K562 (cell line): ENCODE measurements at regions not wholly inside any gene's neighbourhood (a gene's known extent, or its start where the extent isn't known, plus 50 kb on each side); places are given as distances from the start of the nearest gene placed in this dataset.

Experiments used
- ATAC-seq: fragments of 200-7000 bp; cut with Tn5 transposase; 3 replicates; pipeline ENCODE4 v1.9.1; 2020; ENCODE audit warnings: moderate library complexity
- BruUV-seq: library from RNA; stranded (reverse); fragments of 400-500 nt; replicated peaks from 2 replicates; lab custom pipeline; 2021; lab: Mats Ljungman, UMichigan
- CTCF ChIA-PET: fragments of 300-600 bp; formaldehyde crosslinking; extraction: SDS; loops from one replicate; lab custom pipeline; 2021; ENCODE audit warnings: low intra/inter-chr PET ratio; lab: Yijun Ruan, JAX
- POLR2A ChIA-PET: fragments of 300-600, 350-650 bp; sonication (Branson Sonifier 250); formaldehyde crosslinking; extraction: SDS; loops from one replicate; lab custom pipeline; 2021; ENCODE audit warnings: antibody characterized with exemption, inconsistent platforms; lab: Yijun Ruan, JAX
- DNase-seq, 4 experiments: peaks; one replicate each; pipeline versions ENCODE4 v3.0.0 to v3.0.0-alpha.2; 2011 to 2018; ENCODE audit warnings: low spot score in 3 of 4, mixed read lengths in 3 of 4; ENCODE audit errors: extremely low read depth in 1 of 4
- FAIRE-seq: peaks from 2 replicates; lab custom pipeline; 2011; peaks lifted over from hg19 to GRCh38; lab: Jason Lieb, UNC
- H2AFZ ChIP-seq: 2 replicates; pipeline ENCODE4 v1.6.0; 2011; ENCODE audit warnings: low read depth, low read length, control low read depth, inconsistent platforms
- H3K27ac ChIP-seq: fragments of 200-600 bp; 3 replicates; pipeline ENCODE4 v1.8.0; 2011; ENCODE audit warnings: low read depth, mild to moderate bottlenecking, control low read depth, inconsistent platforms, low read length, moderate library complexity, mixed read lengths; ENCODE audit errors: extremely low read depth
- H3K27me3 ChIP-seq, 2 experiments: fragments of 300-600 bp in 1 of 2; 2 replicates in 1 of 2; 3 replicates in 1 of 2; pipeline versions ENCODE4 v1.6.0 to v1.8.0; 2011; ENCODE audit warnings: inconsistent platforms in 2 of 2, low read length in 2 of 2, mild to moderate bottlenecking in 1 of 2, mixed read lengths in 1 of 2, moderate library complexity in 1 of 2; ENCODE audit not compliant: control insufficient read depth in 2 of 2, insufficient read depth in 2 of 2
- H3K36me3 ChIP-seq: fragments of 300-600 bp; 3 replicates; pipeline ENCODE4 v1.8.0; 2011; ENCODE audit warnings: mild to moderate bottlenecking, low read length, inconsistent platforms; ENCODE audit not compliant: control insufficient read depth, insufficient read depth
- H3K4me1 ChIP-seq, 2 experiments: fragments of 200-600 bp in 1 of 2; replicated peaks in 1 of 2; 2 replicates in 1 of 2; 3 replicates in 1 of 2; pipeline versions ENCODE4 v1.5.1 to v1.8.0; 2011; ENCODE audit warnings: inconsistent platforms in 2 of 2, low read length in 2 of 2, mild to moderate bottlenecking in 1 of 2, mixed read lengths in 1 of 2, moderate library complexity in 1 of 2; ENCODE audit not compliant: control insufficient read depth in 2 of 2, insufficient read depth in 2 of 2
- H3K4me2 ChIP-seq: 2 replicates; pipeline ENCODE4 v1.6.1; 2011; ENCODE audit warnings: low read length, control low read depth, inconsistent platforms, mixed read lengths; ENCODE audit not compliant: insufficient read depth
- H3K4me3 ChIP-seq: fragments of 200-600 bp; sonication (generic), shearing (Covaris generic); 2 replicates; pipeline ENCODE4 v1.5.1; 2016; ENCODE audit warnings: control low read depth, inconsistent platforms
- H3K79me2 ChIP-seq: fragments of 200-600 bp; 3 replicates; pipeline ENCODE4 v1.8.0; 2011; ENCODE audit warnings: low read length, inconsistent platforms; ENCODE audit not compliant: control insufficient read depth, insufficient read depth
- H3K9ac ChIP-seq, 2 experiments: 2 replicates each; pipeline versions ENCODE4 v1.6.0 to v1.6.1; 2011; ENCODE audit warnings: low read depth in 2 of 2, low read length in 2 of 2, control low read depth in 1 of 2, inconsistent platforms in 1 of 2, mild to moderate bottlenecking in 1 of 2, mixed read lengths in 1 of 2; ENCODE audit not compliant: insufficient read depth in 1 of 2
- H3K9me1 ChIP-seq: one replicate; pipeline ENCODE4 v1.6.0; 2011; ENCODE audit warnings: inconsistent platforms, mild to moderate bottlenecking, low read length, moderate library complexity; ENCODE audit not compliant: control insufficient read depth, insufficient read depth
- H3K9me3 ChIP-seq: replicated peaks from 2 replicates; pipeline ENCODE4 v1.5.1; 2011; ENCODE audit warnings: low read depth, low read length, inconsistent platforms; ENCODE audit not compliant: control insufficient read depth, insufficient read depth
- H4K20me1 ChIP-seq: replicated peaks from 2 replicates; pipeline ENCODE4 v1.6.1; 2011; ENCODE audit warnings: low read length, inconsistent platforms, mixed read lengths; ENCODE audit not compliant: control insufficient read depth, insufficient read depth
- CCAR2 ChIP-seq: fragments of 200-400 bp; formaldehyde crosslinking; IDR thresholded peaks from 2 replicates; pipeline ENCODE4 v1.6.1; 2017; ENCODE audit warnings: mild to moderate bottlenecking, low read depth, low read length
- CREBBP ChIP-seq: IDR thresholded peaks from one replicate; pipeline ENCODE4 v1.6.1; 2012; ENCODE audit warnings: low read depth, mild to moderate bottlenecking, control low read depth, inconsistent platforms, low read length
- KDM1A ChIP-seq, 2 experiments: fragments of 450-650 bp; IDR thresholded peaks; 2 replicates each; pipeline ENCODE4 v1.6.1; 2016; ENCODE audit warnings: mild to moderate bottlenecking in 2 of 2
- RUNX1 ChIP-seq: sonication (generic); IDR thresholded peaks from 2 replicates; pipeline ENCODE4 v1.6.1; 2016; ENCODE audit warnings: antibody characterized with exemption, low read depth
- SNRNP70 ChIP-seq: fragments of 200-400 bp; formaldehyde crosslinking; optimal IDR thresholded peaks from 2 replicates; pipeline ENCODE3; 2017; ENCODE audit warnings: low read depth, low read length
- TRIM28 ChIP-seq: fragments of 450-650 bp; IDR thresholded peaks from 2 replicates; pipeline ENCODE4 v1.6.1; 2017
- ZNF263 ChIP-seq: sonication (generic); formaldehyde crosslinking; IDR thresholded peaks from 2 replicates; pipeline ENCODE4 v1.8.0; 2022; ENCODE audit warnings: mild to moderate bottlenecking, missing genetic modification reagents, borderline replicate concordance
- ZNF445 ChIP-seq: fragments of 250-450 bp; sonication (Bioruptor Pico); IDR thresholded peaks from 2 replicates; pipeline ENCODE4 v1.4.0; 2020; ENCODE audit warnings: low read depth, mild to moderate bottlenecking, moderate library complexity
- WGBS: fragments of 100-300 bp; shearing (Covaris generic); methylation state at CpG from one replicate; pipeline ENCODE4 v1.1.6; 2016; ENCODE audit warnings: low coverage, mixed read lengths; ENCODE audit not compliant: insufficient coverage; ENCODE audit errors: missing lambda C conversion rate; 5-methylcytosine and 5-hydroxymethylcytosine counted together
- in situ Hi-C: fragments of 300-500 bp; cut with MboI; formaldehyde crosslinking; loops from 4 replicates; pipeline ENCODE4 v1.15.0; 2018; ENCODE audit warnings: inconsistent platforms, mixed read lengths
- intact Hi-C: fragments of 100-400 bp; cut with micrococcal nuclease; formaldehyde crosslinking; loops from 2 replicates; pipeline ENCODE4 v1.14.2; 2022
- TF ChIP-seq, protein P1 (sequence below): sonication (generic); formaldehyde crosslinking; IDR thresholded peaks from 2 replicates; pipeline ENCODE4 v1.8.0; 2023; ENCODE audit warnings: mild to moderate bottlenecking, missing genetic modification reagents

DNA sequence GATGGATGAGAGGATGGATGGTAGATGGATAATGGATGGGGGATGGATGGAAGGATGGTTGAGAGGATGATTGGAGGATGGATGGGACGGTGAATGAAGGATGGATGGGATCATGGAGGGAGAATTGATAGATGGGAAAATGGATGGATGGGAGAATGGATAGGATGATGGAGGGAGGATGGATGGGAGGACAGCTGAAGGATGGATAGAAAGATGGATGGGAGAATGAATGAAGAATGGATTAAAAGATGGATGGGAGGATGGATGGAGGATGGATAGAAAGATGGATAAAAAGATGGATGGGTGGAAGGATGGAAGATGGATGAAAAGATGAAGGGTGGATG is 218.3 kb upstream of the IER5L start:
- DNase-seq (no peak), FAIRE-seq (no peak), ATAC-seq (no peak)
- CTCF ChIA-PET = no interaction called here
- no peak overlapping the region for H3K4me3 ChIP-seq
- peak; percentile 82 for TF ChIP-seq ZNF263 (CRISPR knock-in tag)
- TF ChIP-seq ZNF445 (CRISPR knock-in tag) = no peak
- no peak for TF ChIP-seq TRIM28
- no peak for TF ChIP-seq SNRNP70
- TF ChIP-seq CCAR2 = no peak
- TF ChIP-seq RUNX1 = no peak
- TF ChIP-seq, protein P1, sequence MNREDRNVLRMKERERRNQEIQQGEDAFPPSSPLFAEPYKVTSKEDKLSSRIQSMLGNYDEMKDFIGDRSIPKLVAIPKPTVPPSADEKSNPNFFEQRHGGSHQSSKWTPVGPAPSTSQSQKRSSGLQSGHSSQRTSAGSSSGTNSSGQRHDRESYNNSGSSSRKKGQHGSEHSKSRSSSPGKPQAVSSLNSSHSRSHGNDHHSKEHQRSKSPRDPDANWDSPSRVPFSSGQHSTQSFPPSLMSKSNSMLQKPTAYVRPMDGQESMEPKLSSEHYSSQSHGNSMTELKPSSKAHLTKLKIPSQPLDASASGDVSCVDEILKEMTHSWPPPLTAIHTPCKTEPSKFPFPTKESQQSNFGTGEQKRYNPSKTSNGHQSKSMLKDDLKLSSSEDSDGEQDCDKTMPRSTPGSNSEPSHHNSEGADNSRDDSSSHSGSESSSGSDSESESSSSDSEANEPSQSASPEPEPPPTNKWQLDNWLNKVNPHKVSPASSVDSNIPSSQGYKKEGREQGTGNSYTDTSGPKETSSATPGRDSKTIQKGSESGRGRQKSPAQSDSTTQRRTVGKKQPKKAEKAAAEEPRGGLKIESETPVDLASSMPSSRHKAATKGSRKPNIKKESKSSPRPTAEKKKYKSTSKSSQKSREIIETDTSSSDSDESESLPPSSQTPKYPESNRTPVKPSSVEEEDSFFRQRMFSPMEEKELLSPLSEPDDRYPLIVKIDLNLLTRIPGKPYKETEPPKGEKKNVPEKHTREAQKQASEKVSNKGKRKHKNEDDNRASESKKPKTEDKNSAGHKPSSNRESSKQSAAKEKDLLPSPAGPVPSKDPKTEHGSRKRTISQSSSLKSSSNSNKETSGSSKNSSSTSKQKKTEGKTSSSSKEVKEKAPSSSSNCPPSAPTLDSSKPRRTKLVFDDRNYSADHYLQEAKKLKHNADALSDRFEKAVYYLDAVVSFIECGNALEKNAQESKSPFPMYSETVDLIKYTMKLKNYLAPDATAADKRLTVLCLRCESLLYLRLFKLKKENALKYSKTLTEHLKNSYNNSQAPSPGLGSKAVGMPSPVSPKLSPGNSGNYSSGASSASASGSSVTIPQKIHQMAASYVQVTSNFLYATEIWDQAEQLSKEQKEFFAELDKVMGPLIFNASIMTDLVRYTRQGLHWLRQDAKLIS (CRISPR knock-in tag) = no peak
- TF ChIP-seq CREBBP = no peak
- 0 out of 4 replicates have a peak, but pooled peaks have one; percentile 5 to 26 for TF ChIP-seq KDM1A (IDR thresholded peaks at IDR 0.05)
- H3K36me3 ChIP-seq = no peaks in the 10 kb centered on the region
- H3K9me1 ChIP-seq = no peaks in the 10 kb centered on the region
- no peaks in the 10 kb centered on the region for H3K27me3 ChIP-seq
- H4K20me1 ChIP-seq = no peaks in the 10 kb centered on the region
- H3K79me2 ChIP-seq = no peaks in the 10 kb centered on the region
- in situ Hi-C loops = no loop called here
- BruUV-seq = no TSS peak
- intact Hi-C loops = no loop called here
- no peaks in the 10 kb centered on the region for H3K9me3 ChIP-seq
- H3K27ac ChIP-seq = no peak overlapping the region
- no peak overlapping the region for H2AFZ ChIP-seq
- H3K4me1 ChIP-seq = peaks cover 6 to 26% of the 10 kb centered on the region in 2 experiments; a peak in 3 of 5 replicates
- H3K4me2 ChIP-seq = no peak overlapping the region
- H3K9ac ChIP-seq = no peak overlapping the region
- POLR2A ChIA-PET = interaction anchor here (0.5 kb wide), 1 partner anchor 206 kb away, joined by 3 read pairs; no protein-coding TSS in a partner anchor
- 0% methylated on average over 1 of the region's 1 CpG for WGBS
